Spleen (tissue), 11 donors: ENCODE measurements at regions not wholly inside any gene's neighbourhood (a gene's known extent, or its start where the extent isn't known, plus 50 kb on each side); places are given as distances from the start of the nearest gene placed in this dataset.

Source experiments
- DNase-seq: peaks from one replicate; pipeline ENCODE4 v3.0.0-alpha.2; 2020
- H3K27ac ChIP-seq, 8 donors: fragments of 200-600 bp; sonication (generic) in 7 of 8; 1 replicate in 4 of 8; 2 replicates in 4 of 8; pipeline versions ENCODE4 v1.5.0 to v1.8.0; 2016 to 2021; ENCODE audit warnings: inconsistent platforms in 4 of 8, mild to moderate bottlenecking in 4 of 8, moderate library complexity in 1 of 8
- H3K27me3 ChIP-seq, 7 donors: fragments of 200-600 bp; sonication (generic) in 6 of 7; replicated peaks in 1 of 7; 1 replicate in 4 of 7; 2 replicates in 3 of 7; pipeline versions ENCODE4 v1.5.0 to v1.8.0; 2016 to 2021; ENCODE audit warnings: inconsistent platforms in 3 of 7, mild to moderate bottlenecking in 1 of 7
- H3K36me3 ChIP-seq, 6 donors: fragments of 200-600 bp; sonication (generic) in 5 of 6; 1 replicate in 4 of 6; 2 replicates in 2 of 6; pipeline versions ENCODE4 v1.5.0 to v1.8.0; 2016 to 2021; ENCODE audit warnings: inconsistent platforms in 2 of 6
- H3K4me1 ChIP-seq, 6 donors: fragments of 200-600 bp; sonication (generic) in 5 of 6; 1 replicate in 3 of 6; 2 replicates in 3 of 6; pipeline versions ENCODE4 v1.5.0 to v1.8.0; 2016 to 2021; ENCODE audit warnings: inconsistent platforms in 3 of 6
- H3K4me3 ChIP-seq, 8 donors: fragments of 200-600 bp; sonication (generic) in 7 of 8; 1 replicate in 4 of 8; 2 replicates in 4 of 8; pipeline versions ENCODE4 v1.5.0 to v1.8.0; 2016 to 2021; ENCODE audit warnings: inconsistent platforms in 4 of 8, mild to moderate bottlenecking in 4 of 8, moderate library complexity in 2 of 8
- H3K9me3 ChIP-seq, 8 donors: fragments of 200-600 bp; sonication (generic) in 7 of 8; 1 replicate in 4 of 8; 2 replicates in 4 of 8; pipeline versions ENCODE4 v1.5.0 to v1.8.0; 2016 to 2021; ENCODE audit warnings: inconsistent platforms in 4 of 8
- POLR2A ChIP-seq, 3 donors: fragments of 450-650 bp; IDR thresholded peaks; one replicate each; pipeline ENCODE4 v1.5.1; 2017; ENCODE audit warnings: antibody characterized with exemption in 3 of 3, mild to moderate bottlenecking in 1 of 3
- POLR2AphosphoS5 ChIP-seq, 3 donors: sonication (generic); formaldehyde crosslinking; IDR thresholded peaks; one replicate each; pipeline ENCODE4 v1.5.1; 2017; ENCODE audit warnings: antibody characterized with exemption in 3 of 3
- WGBS, 5 donors: extraction: QIAGEN DNeasy Blood & Tissue Kit in 3 of 5; methylation state at CpG; one replicate each; pipeline versions ENCODE4 v1.1.5 to v1.1.7; 2013 to 2018; 5-methylcytosine and 5-hydroxymethylcytosine counted together
- intact Hi-C: fragments of 100-400 bp; cut with DNase I; formaldehyde crosslinking; loops from one replicate; pipeline ENCODE4 v1.15.0; 2023; ENCODE audit warnings: low total_unique reads
- TF ChIP-seq, protein P1 (sequence below), 11 experiments: fragments of 200-600 bp in 7 of 11; fragments of 450-650 bp in 4 of 11; sonication (generic) in 4 of 11; IDR thresholded peaks in 8 of 11; conservative IDR thresholded peaks in 3 of 11; 1 replicate in 7 of 11; 2 replicates in 4 of 11; pipeline versions ENCODE4 v1.4.0 to v1.8.0; 2016 to 2021; ENCODE audit warnings: antibody characterized with exemption in 11 of 11, inconsistent platforms in 4 of 11, mild to moderate bottlenecking in 1 of 11
- donor health status: healthy with polysubstance abuse.
- donor health status: DM: no; HTN: no; CAD: no; lungs with moderate emphysema.
- donor health status: DM: no; HTN: no; CAD: no.
- donor health status: Bipolar disorder and iron deficiency.
- donor health status: healthy.
- donor health status: DM: no; HTN: no; CAD: no.
- donor health status: DM: yes; HTN: yes; CAD: no.

DNA sequence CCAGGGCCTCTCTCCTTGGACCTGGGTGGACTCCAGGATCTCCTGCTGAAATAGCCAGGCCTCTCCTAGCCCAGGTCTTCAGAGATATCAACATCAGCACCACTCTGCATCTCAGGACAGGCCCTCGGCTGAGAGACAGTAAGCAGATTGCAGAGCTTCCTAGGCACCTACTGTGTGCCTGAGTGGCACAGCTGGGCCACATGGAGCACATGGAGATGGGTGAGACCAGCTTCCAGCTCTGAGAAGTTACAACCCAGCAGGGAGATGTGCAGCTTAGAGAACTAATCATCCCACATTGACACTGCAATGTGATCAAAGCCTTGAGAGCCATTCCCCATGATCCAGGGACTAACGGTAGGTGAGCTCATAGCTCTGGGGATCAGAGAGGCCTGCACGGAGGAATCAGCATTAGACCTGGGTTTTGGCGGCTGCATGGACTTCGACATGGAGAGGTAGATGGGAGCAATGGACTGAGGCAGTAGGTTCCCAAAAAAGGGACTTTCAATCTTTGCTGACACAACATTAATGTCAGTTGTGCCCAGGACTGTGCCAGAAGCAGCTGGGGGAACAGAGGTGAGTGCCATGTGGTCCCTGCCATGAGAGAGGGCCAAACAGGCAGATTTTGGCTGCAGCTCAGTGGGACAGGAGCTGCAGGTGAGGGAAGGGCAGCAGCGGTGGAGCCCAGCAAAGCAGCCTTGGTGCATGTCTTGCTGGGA lies 76.0 kb upstream of the LEP start:
- Histone ChIP-seq H3K27me3 (peaks cover 10 to 86% (median 50%) of the 10 kb centered on the region in 7 donors), H3K36me3 (no peaks in the 10 kb centered on the region)
- DNase-seq, result no peak

GRCh38 chr7:128165927-128166420 lies 75.1 kb upstream of the LEP start:
- TF ChIP-seq POLR2A (IDR thresholded peaks at IDR 0.05) (no peak), POLR2AphosphoS5 (IDR thresholded peaks at IDR 0.05) (no peak)
- TF ChIP-seq, protein P1, sequence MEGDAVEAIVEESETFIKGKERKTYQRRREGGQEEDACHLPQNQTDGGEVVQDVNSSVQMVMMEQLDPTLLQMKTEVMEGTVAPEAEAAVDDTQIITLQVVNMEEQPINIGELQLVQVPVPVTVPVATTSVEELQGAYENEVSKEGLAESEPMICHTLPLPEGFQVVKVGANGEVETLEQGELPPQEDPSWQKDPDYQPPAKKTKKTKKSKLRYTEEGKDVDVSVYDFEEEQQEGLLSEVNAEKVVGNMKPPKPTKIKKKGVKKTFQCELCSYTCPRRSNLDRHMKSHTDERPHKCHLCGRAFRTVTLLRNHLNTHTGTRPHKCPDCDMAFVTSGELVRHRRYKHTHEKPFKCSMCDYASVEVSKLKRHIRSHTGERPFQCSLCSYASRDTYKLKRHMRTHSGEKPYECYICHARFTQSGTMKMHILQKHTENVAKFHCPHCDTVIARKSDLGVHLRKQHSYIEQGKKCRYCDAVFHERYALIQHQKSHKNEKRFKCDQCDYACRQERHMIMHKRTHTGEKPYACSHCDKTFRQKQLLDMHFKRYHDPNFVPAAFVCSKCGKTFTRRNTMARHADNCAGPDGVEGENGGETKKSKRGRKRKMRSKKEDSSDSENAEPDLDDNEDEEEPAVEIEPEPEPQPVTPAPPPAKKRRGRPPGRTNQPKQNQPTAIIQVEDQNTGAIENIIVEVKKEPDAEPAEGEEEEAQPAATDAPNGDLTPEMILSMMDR (IDR thresholded peaks at IDR 0.05 in 8 of 11, conservative IDR thresholded peaks at IDR 0.05 in 3 of 11), result no peak
- peaks cover 10 to 95% (median 50%) of the 10 kb centered on the region in 7 donors for H3K27me3 ChIP-seq
- no peak overlapping the region for H3K27ac ChIP-seq
- WGBS, 5 donors, result 20 to 33% (median 29%) methylated on average over 11 to 14 of the region's 14 CpGs
- peaks cover 0 to 32% (median 28%) of the 10 kb centered on the region in 6 donors for H3K4me1 ChIP-seq
- H3K4me3 ChIP-seq, result peak overlapping the region in 3 of 8 donors; percentile 44 to 71 (median 44)
- no peak for DNase-seq
- H3K36me3 ChIP-seq, result no peaks in the 10 kb centered on the region
- H3K9me3 ChIP-seq, result no peaks in the 10 kb centered on the region
- intact Hi-C loops, result no loop called here

More for the DNA sequence above, 76.0 kb upstream of the LEP start:
- WGBS, 5 donors, result 85 to 89% (median 87%) methylated on average over 5 to 6 of the region's 6 CpGs
- no peaks in the 10 kb centered on the region for H3K9me3 ChIP-seq
- no peak overlapping the region for H3K27ac ChIP-seq
- TF ChIP-seq POLR2AphosphoS5 (IDR thresholded peaks at IDR 0.05), result no peak
- TF ChIP-seq, protein P1 (IDR thresholded peaks at IDR 0.05 in 8 of 11, conservative IDR thresholded peaks at IDR 0.05 in 3 of 11), result no peak
- TF ChIP-seq POLR2A (IDR thresholded peaks at IDR 0.05), result no peak
- intact Hi-C loops, result no loop called here
- no peak overlapping the region for H3K4me3 ChIP-seq
- H3K4me1 ChIP-seq, result peaks cover 0 to 32% (median 28%) of the 10 kb centered on the region in 6 donors

GRCh38 chr7:128166603-128167041 lies 74.5 kb upstream of the LEP start:
- WGBS, 5 donors, result 2 to 12% (median 3%) methylated on average over 28 to 44 of the region's 44 CpGs
- no peak for DNase-seq
- Histone ChIP-seq H3K4me1 (peaks cover 0 to 32% (median 28%) of the 10 kb centered on the region in 6 donors), H3K27me3 (peaks cover 10 to 100% (median 50%) of the 10 kb centered on the region in 7 donors), H3K4me3 (peak overlapping the region; percentile 34 to 71 (median 44)), H3K36me3 (no peaks in the 10 kb centered on the region), H3K27ac (no peak overlapping the region), H3K9me3 (no peaks in the 10 kb centered on the region)
- TF ChIP-seq POLR2AphosphoS5 (IDR thresholded peaks at IDR 0.05), result no peak
- TF ChIP-seq POLR2A (IDR thresholded peaks at IDR 0.05), result no peak
- TF ChIP-seq, protein P1 (IDR thresholded peaks at IDR 0.05 in 8 of 11, conservative IDR thresholded peaks at IDR 0.05 in 3 of 11), result no peak
- intact Hi-C loops, result no loop called here

DNA sequence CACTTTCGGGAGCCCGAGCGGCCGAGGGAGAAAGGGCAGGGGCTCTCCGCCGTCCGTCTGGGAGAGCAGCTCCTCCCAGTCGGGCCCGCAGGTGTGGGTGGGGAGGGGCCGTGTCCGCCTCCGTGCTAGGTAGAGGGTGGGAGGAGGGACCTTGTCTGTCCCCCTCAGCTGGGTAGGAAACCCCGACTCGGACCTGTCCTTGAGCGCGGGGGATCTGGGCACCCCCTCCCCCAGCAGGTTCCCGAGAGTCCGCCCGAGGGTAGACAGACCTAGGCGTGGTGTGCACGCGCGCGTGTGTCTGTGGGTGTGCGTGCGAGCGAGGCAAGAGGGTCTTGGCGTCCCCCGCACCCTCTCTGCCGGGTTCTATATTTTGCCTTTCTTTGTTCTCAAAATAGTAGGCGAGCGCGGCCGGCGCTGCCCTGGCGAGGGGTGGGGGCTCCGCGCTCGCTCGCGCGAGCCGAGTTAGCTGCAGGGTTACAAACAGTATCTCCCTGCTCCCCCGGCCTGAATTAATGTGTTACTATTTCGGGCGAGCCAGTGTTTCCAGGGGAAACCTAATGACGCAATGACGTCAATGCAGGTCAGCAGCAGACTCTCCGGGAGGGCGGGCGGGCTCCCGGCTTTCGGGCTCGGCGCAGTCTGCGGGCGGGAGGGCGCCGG lies 73.9 kb upstream of the LEP start:
- Histone ChIP-seq H3K9me3 (no peaks in the 10 kb centered on the region), H3K4me1 (peaks cover 0 to 32% (median 28%) of the 10 kb centered on the region in 6 donors), H3K27ac (no peak overlapping the region), H3K4me3 (peak overlapping the region; percentile 34 to 71 (median 44)), H3K36me3 (no peaks in the 10 kb centered on the region), H3K27me3 (peaks cover 10 to 95% (median 50%) of the 10 kb centered on the region in 7 donors)
- 1% methylated on average over 25 to 59 of the region's 59 CpGs for WGBS, 5 donors
- intact Hi-C loops, result no loop called here
- TF ChIP-seq, protein P1 (IDR thresholded peaks at IDR 0.05 in 8 of 11, conservative IDR thresholded peaks at IDR 0.05 in 3 of 11), result no peak
- TF ChIP-seq POLR2AphosphoS5 (IDR thresholded peaks at IDR 0.05) (no peak), POLR2A (IDR thresholded peaks at IDR 0.05) (no peak)
- DNase-seq, result no peak
